GM19025 (cell line): ENCODE measurements at regions not wholly inside any gene's neighbourhood (a gene's known extent, or its start where the extent isn't known, plus 50 kb on each side); places are given as distances from the start of the nearest gene placed in this dataset.
"Not testable (repeated sequence)": the region's sequence is repeated elsewhere in the genome, so short reads cannot be mapped to it uniquely, and the experiment has no call there.

Source experiments
- ATAC-seq: cut with Tn5 transposase; IDR thresholded peaks from one replicate; pipeline ENCODE4 v1.9.1; 2021; ENCODE audit warnings: mild to moderate bottlenecking, low read depth, moderate library complexity; ENCODE audit not compliant: unreplicated experiment

GRCh38 chr6:165015676-165016075, 293.7 kb downstream of the C6orf118 start:
- no peak for ATAC-seq

GRCh38 chr6:165013701-165014100, 295.7 kb downstream of the C6orf118 start:
- no peak for ATAC-seq

- no peak for ATAC-seq
These were observed 297.2 kb downstream of the C6orf118 start for GRCh38 chr6:165012183-165012582.

- no peak for ATAC-seq
These were observed 298.6 kb downstream of the C6orf118 start for GRCh38 chr6:165010556-165011535.

GRCh38 chr6:165008971-165009370, 300.4 kb downstream of the C6orf118 start:
- no peak for ATAC-seq

GRCh38 chr6:165002866-165003265, 306.5 kb downstream of the C6orf118 start:
- ATAC-seq = no peak

GRCh38 chr6:165002358-165002757, 307.0 kb downstream of the C6orf118 start:
- ATAC-seq = no peak

- no peak for ATAC-seq
These were observed 307.8 kb downstream of the C6orf118 start for GRCh38 chr6:165001502-165002157.

GRCh38 chr6:164998297-164998696, 311.1 kb downstream of the C6orf118 start:
- no peak for ATAC-seq

- ATAC-seq = no peak
These were observed 312.6 kb downstream of the C6orf118 start for GRCh38 chr6:164996838-164997237.

- no peak for ATAC-seq
These were observed 317.8 kb downstream of the C6orf118 start for GRCh38 chr6:164991573-164991972.

- no peak for ATAC-seq
These were observed 318.5 kb downstream of the C6orf118 start for GRCh38 chr6:164990901-164991300.

GRCh38 chr6:164982389-164982788, 327.0 kb downstream of the C6orf118 start:
- no peak for ATAC-seq

- ATAC-seq = no peak
These were observed 342.3 kb downstream of the C6orf118 start for GRCh38 chr6:164967102-164967501.

GRCh38 chr6:164962805-164963204, 346.6 kb downstream of the C6orf118 start:
- no peak for ATAC-seq

GRCh38 chr6:164947164-164947563, 362.2 kb downstream of the C6orf118 start:
- no peak for ATAC-seq

- ATAC-seq = no peak
These were observed 367.1 kb downstream of the C6orf118 start for GRCh38 chr6:164942271-164942670.

- not testable (repeated sequence) for ATAC-seq
These were observed 376.1 kb downstream of the C6orf118 start for GRCh38 chr6:164933238-164933794.

GRCh38 chr6:164929408-164929977, 379.9 kb downstream of the C6orf118 start:
- no peak for ATAC-seq

GRCh38 chr6:164928728-164929407, 380.5 kb downstream of the C6orf118 start:
- no peak for ATAC-seq
